ENCODE measurements at regions not wholly inside any gene's neighbourhood (a gene's known extent, or its start where the extent isn't known, plus 50 kb on each side); places are given as distances from the start of the nearest gene placed in this dataset.

DNA sequence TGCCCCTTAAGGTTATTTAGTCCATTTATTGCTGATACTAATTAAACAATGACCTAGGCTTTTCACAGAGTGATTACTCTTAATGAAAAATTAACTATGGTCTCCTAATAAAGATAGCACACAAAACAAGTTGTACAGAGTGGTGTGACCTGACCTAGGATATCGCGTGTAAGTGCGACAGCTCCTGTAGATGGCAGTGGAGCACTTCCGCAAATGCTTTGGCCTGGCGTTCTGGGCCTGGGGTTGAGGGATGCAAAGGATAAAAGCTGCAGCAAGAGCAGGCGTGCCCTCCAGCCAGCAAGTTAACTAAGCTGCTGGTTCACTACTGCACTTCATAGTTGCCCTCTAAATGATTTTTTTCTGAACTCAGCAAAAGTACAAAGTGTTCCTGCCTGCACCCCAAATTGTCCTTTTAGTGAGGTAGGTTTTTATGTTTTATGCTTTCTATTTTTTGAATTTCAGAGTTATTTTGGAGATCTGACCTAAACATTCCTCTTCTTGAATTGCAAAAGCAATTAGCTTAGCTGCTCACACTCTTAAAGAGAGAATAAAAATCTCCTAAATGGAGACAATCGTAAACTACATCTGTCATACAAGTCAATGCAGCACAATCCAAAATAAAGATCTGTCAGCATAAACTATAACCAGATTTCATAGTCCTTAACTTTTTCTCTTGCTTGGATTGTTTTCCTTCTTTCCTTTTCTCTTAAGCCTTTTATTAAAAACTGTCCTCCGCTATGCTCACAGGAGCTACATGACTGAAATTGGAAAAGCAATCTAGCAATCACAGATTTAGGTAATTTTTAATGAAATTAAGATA lies 379.6 kb downstream of the LRIG3 start:
- DNase-seq (ENCODE audit: low spot score in 2 of 2) (peak in 1 of 2 donors; percentile 17), ATAC-seq (no peak)
- no peaks in the 10 kb centered on the region for H3K36me3 Mint-ChIP-seq
- H3K27ac Mint-ChIP-seq = no peak overlapping the region
- peaks cover 4 to 9% of the 10 kb centered on the region in 2 donors for H3K9me3 Mint-ChIP-seq

DNA sequence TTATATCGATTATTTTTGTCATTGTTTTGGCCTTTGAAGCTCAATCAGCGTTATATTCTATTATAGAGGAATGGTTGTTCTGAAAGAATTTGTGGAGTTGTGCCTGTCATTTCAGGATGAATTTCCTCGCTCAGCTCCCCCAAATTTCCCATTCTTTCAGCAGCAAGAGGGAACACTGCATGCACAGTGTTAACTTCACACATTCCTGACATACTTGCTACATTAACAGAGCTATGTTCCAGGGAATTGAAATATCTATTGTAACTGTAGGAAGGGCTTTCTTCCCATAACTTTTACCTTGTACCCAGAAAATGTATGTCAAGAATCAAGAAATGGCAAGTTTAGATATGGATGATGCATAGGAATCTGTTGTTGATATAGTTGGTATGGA lies 379.0 kb downstream of the LRIG3 start:
- peaks cover 4 to 9% of the 10 kb centered on the region in 2 donors for H3K9me3 Mint-ChIP-seq

DNA sequence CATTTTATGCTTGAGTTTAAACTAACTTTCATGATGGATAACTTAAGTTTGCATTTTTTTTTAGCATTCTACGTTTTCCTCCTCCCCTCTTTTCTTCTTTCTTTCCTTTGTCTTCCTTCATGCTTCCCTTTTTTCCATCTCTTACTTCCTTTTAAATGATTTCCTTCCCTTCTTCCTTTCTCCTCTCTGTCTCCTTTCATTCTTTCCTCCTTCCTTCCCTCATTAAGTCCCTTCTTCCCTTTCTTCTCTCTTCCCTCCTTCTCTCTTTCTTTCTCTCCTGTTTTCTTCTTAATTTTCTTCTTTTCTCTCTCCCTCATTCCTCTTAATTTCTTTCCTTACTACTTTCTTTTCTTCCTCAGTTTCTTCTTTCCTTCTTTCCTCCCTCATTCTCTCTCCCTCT lies 376.0 kb downstream of the LRIG3 start:
- H3K36me3 Mint-ChIP-seq = no peaks in the 10 kb centered on the region
- H3K27ac Mint-ChIP-seq = no peak overlapping the region

More for the DNA sequence above, 379.0 kb downstream of the LRIG3 start:
- no peak for DNase-seq (ENCODE audit: low spot score in 2 of 2)
- Mint-ChIP-seq H3K27ac (no peak overlapping the region), H3K36me3 (no peaks in the 10 kb centered on the region)
- no peak for ATAC-seq

DNA sequence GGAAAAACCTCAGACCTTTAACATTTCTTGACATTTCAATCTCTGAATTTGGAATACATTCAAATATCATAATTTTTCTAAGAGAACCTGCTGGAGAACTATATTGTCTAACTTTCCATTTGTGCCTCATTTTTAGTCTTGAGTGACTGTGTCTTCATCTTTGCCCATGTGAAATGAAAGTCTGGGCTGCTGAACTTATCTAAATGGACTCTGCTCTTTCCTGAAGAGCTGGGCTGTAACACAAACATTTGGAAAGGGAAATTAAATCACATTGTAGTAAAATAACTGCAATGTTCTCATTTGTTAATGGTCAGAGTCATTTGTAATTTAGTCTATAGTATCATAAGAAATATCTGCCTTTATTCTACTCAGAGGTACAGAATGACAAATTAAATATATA lies 373.1 kb downstream of the LRIG3 start:
- no peak for ATAC-seq
- no peaks in the 10 kb centered on the region for H3K36me3 Mint-ChIP-seq
- H3K27ac Mint-ChIP-seq = no peak overlapping the region

More for the DNA sequence above, 376.0 kb downstream of the LRIG3 start:
- H3K9me3 Mint-ChIP-seq = peaks cover 4 to 9% of the 10 kb centered on the region in 2 donors
- DNase-seq (ENCODE audit: low spot score in 2 of 2) (no peak), ATAC-seq (no peak)

DNA sequence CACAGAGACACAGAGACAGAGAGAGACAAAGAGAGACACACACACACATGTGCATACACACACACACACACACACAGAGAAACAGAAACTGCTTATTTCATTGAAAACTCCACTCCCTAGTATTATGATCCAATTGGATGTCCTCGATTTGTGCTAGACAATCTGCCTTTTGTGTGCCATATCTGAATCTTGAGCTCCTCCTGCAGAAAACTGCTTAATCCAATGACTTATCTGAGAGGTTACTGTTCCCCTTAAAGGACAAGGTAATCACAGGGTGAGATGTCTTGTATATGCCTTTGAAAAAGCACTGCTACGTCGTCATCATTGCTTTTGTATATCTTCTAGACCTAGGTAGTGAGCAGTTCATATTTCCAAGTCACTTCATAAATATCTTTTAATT lies 371.5 kb downstream of the LRIG3 start:
- H3K9me3 Mint-ChIP-seq = peaks cover 0 to 6% of the 10 kb centered on the region in 2 donors
- DNase-seq (ENCODE audit: low spot score in 2 of 2) = no peak
- ATAC-seq = no peak
- H3K27ac Mint-ChIP-seq = no peak overlapping the region
- H3K36me3 Mint-ChIP-seq = no peaks in the 10 kb centered on the region

More for the DNA sequence above, 373.1 kb downstream of the LRIG3 start:
- H3K9me3 Mint-ChIP-seq = peaks cover 1 to 6% of the 10 kb centered on the region in 2 donors
- DNase-seq (ENCODE audit: low spot score in 2 of 2) = no peak

DNA sequence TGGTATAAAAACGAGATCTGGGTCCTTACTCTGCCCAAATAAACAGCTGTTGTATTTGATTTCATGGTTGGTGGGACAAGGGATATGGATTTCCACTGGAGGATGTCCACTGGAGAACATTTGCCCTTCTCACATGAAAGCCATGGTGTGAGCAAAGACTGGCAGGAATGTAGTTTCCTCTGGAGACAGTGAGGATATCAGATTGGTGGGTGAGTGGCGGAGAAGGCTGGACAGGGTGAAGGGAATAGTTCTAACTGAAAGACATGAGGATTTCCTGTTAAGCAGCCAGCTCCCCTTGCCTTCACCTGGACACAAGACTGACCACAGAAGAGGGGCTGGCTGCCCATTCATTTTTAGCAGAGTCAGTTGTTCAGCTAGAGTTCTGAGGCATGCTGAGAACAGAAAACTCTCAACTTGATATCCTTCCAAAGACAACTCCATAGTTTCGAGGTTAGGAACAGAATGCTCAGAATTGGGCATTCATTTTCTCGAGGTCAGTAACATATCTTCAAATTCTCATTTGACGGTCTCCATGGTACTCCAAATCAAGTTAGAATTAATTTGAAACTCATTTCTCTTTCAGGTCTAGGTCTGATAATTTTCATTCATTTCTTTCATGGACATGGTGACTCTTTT lies 365.7 kb downstream of the LRIG3 start:
- no peak overlapping the region for H3K27ac Mint-ChIP-seq
- DNase-seq (ENCODE audit: low spot score in 2 of 2) = no peak
- H3K9me3 Mint-ChIP-seq = peaks cover 0 to 5% of the 10 kb centered on the region in 2 donors
- no peaks in the 10 kb centered on the region for H3K36me3 Mint-ChIP-seq
- no peak for ATAC-seq

DNA sequence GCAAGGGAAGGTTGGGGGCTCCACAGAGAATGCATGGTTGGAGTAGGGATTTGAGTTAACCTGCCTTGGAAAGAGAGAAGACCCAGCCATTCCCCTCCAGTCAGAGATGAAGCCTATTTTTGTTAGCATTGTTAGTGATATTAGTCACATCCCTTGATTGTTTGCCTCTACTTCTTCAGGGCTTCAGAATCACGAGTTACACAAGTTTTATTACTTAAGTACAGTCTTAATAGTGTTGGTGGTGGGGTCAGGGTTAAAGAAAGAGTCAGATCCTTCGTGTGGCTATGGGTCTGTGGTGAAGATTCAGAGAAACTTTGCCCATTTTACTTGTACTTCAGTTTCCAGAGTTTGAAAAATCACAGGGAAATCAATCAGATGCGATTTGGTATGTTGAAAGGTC lies 363.1 kb downstream of the LRIG3 start:
- peak overlapping the region in 1 of 2 donors; percentile 25 for H3K27ac Mint-ChIP-seq
- no peak for ATAC-seq
- no peak for DNase-seq (ENCODE audit: low spot score in 2 of 2)

DNA sequence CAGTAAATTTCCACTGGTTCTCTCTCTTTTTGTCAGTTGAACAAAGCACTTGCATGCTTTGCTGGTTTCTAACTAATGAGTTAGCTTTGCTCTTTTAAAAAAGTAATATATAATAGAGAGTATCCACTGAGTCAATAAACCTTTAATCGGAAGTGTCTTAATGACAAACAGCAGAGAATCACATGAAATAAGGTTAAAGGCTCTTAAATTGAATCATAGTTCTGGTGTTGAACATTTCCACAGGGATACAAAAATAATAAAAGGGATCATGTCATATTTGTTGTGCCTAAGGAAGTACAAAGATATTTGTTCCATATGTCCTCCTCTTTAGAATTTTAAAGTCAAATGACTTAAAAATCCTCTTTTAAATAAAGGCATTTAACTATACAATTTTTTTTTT lies 362.6 kb downstream of the LRIG3 start:
- DNase-seq (ENCODE audit: low spot score in 2 of 2) = no peak
- ATAC-seq = no peak
- Mint-ChIP-seq H3K27ac (no peak overlapping the region), H3K9me3 (peaks cover 0 to 5% of the 10 kb centered on the region in 2 donors), H3K36me3 (no peaks in the 10 kb centered on the region)

More for the DNA sequence above, 363.1 kb downstream of the LRIG3 start:
- no peaks in the 10 kb centered on the region for H3K36me3 Mint-ChIP-seq
- H3K9me3 Mint-ChIP-seq = peaks cover 0 to 5% of the 10 kb centered on the region in 2 donors

DNA sequence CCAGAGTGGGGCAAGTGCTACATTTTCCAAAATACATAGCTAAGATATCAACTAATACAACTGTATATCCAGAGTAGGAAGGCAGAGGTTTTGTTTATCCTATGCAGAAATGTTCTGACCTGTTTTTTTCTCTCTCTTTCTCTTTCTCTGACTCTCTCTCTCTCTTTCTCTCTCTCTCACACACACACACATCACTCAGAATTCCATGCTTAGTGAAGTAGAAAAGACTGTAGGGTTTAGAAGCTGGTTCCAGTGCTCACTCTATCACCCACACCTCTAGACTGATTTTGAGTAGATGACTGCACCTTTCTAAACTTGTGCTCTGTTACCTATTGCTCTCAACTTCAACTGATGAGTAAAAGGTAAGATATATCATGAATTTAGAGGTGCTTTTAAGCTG lies 356.7 kb downstream of the LRIG3 start:
- Mint-ChIP-seq H3K36me3 (no peaks in the 10 kb centered on the region), H3K27ac (no peak overlapping the region), H3K9me3 (peaks cover 0 to 8% of the 10 kb centered on the region in 2 donors)
- ATAC-seq (no peak), DNase-seq (ENCODE audit: low spot score in 2 of 2) (no peak)

DNA sequence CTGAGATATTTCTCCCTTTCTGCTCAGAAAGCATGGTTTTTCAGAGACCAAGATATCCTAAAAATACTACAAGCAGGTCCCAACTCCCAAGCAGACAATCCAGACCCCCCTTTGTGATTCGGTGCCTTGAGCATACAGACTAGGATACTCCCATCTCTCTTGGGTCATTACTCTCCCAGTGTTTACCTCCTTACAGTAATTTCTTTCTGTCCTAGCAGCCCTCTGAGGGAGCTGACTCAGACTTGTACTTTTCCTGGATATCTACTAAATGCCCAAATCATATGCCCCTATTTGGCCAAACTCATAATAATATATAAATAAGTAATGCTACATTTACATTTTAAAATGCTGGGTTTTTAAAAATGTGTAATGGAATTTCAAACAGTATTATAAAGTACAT lies 355.6 kb downstream of the LRIG3 start:
- no peak for DNase-seq (ENCODE audit: low spot score in 2 of 2)
- Mint-ChIP-seq H3K9me3 (peaks cover 0 to 4% of the 10 kb centered on the region in 2 donors), H3K27ac (no peak overlapping the region), H3K36me3 (no peaks in the 10 kb centered on the region)
- no peak for ATAC-seq

DNA sequence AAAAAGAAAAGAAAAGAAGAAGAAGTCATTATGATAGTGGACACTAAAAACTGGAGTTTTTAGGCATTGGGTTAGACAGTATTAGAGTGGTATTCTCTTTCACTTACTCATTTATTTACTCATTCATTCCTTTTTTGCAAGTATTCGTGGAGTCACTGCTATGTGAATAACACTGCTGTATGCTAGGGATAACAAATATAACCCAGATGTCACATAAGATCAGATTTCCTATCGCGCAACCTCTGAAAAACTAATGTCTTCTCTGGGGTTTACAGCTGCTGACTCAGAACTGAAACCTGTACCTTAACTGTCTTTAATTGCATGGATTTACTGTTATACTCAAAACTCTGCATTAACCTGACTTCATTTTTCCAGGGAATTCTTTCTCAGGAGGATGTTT lies 353.7 kb downstream of the LRIG3 start:
- Mint-ChIP-seq H3K27ac (no peak overlapping the region), H3K36me3 (no peaks in the 10 kb centered on the region), H3K9me3 (peaks cover 0 to 9% of the 10 kb centered on the region in 2 donors)
- DNase-seq (ENCODE audit: low spot score in 2 of 2) (no peak), ATAC-seq (no peak)

DNA sequence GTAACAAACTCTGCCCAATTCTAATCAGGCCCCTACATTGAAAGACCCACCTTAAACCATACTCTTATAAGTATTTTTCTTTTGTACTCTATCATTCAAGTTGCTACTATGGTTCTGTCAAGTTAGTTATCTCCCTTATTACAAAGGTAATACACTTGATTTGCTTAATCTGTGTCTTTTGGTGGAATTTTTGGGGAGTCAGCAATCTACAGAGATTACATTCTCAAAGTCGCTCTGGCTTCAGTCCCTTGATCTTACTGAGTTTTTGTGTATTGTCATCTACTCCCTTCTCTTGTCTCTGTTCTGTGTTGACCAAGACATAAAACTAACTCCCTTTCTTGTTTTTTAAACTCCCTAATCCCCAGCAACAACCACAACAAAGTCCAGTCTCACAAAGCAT lies 353.1 kb downstream of the LRIG3 start:
- peaks cover 0 to 9% of the 10 kb centered on the region in 2 donors for H3K9me3 Mint-ChIP-seq
- H3K36me3 Mint-ChIP-seq = no peaks in the 10 kb centered on the region
- no peak overlapping the region for H3K27ac Mint-ChIP-seq
- ATAC-seq = no peak
- no peak for DNase-seq (ENCODE audit: low spot score in 2 of 2)

DNA sequence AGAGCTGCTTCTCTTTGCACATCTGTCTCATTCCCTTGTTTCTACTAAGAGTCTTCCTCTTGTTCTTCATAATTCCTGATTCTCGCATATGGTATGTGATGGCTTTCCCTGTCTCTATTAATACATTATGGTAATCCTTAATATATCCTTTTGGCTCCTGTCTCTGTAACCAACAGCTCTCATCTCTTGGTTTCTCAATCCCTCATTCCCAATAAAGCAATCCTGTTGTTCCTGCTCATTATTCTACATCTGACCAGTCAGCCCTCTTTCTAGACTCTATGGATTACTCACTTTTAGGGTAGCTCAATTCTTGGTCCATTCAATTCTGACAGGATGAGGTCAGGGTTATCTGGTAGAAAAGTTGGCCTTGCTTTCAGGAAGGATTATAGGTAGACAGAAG lies 349.9 kb downstream of the LRIG3 start:
- no peak for ATAC-seq

DNA sequence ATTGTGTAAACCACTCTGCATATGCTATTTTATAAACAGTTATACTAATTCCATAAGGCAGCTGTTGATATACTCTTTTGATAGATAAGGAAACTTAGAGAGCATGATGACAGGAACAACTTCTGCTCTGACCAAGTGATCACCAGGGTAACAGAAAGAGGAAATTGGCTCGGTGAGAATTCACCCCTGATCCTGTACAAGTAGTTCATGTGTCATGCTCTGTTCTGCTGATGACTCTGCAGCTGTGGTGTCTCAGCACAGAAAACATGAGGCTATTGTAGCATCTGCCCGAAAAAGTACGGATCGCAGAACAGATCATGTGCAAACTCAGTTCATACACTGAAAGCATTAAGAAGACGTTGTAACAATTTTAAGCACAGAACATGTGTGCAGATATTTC lies 345.0 kb downstream of the LRIG3 start:
- no peak for DNase-seq (ENCODE audit: low spot score in 2 of 2)
- no peaks in the 10 kb centered on the region for H3K36me3 Mint-ChIP-seq
- H3K27ac Mint-ChIP-seq = no peak overlapping the region
- ATAC-seq = no peak
- H3K9me3 Mint-ChIP-seq = peaks cover 5% of the 10 kb centered on the region in 2 donors

More for the DNA sequence above, 349.9 kb downstream of the LRIG3 start:
- Mint-ChIP-seq H3K36me3 (no peaks in the 10 kb centered on the region), H3K27ac (no peak overlapping the region), H3K9me3 (peaks cover 5 to 9% of the 10 kb centered on the region in 2 donors)
- DNase-seq (ENCODE audit: low spot score in 2 of 2) = no peak

DNA sequence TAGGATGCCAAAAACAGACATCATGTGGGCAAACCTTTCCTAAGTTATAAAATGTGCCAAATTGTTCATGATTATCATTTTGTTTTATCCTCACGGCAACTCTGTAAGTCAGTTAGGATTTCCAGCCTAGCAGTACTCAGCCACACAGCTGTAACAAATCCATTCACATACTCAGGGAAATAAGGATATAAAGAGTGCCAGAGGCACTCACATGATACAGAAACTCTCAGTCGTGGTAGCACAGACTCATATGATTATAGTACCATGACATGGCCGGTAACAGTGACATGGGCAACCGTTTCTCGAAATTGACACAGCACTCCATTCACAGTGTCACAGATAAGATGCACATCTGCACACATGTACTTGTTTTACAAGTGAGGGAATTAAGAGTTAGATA lies 344.2 kb downstream of the LRIG3 start:
- DNase-seq (ENCODE audit: low spot score in 2 of 2) = no peak
- H3K27ac Mint-ChIP-seq = no peak overlapping the region
- H3K36me3 Mint-ChIP-seq = no peaks in the 10 kb centered on the region
- H3K9me3 Mint-ChIP-seq = peaks cover 0 to 5% of the 10 kb centered on the region in 2 donors
- no peak for ATAC-seq

DNA sequence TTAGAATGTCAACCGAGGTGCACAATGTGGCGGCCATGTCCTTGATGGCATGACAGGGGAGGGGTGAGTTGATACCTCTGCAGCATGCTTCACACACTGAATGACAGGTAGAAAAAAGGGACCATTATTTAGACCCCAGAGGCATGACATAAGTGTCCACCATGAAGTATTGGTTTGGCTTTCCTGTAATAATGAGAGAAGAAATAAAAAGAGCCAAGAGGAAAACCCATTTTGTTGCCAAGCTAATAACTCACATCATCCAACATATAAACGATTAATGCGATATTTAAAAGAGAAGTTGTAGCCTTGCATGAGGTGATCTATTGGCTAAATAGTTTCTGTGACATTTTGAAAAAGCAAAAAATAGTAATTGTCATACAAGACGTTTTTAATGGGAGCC lies 343.4 kb downstream of the LRIG3 start:
- no peak for DNase-seq (ENCODE audit: low spot score in 2 of 2)
- Mint-ChIP-seq H3K9me3 (peaks cover 0 to 5% of the 10 kb centered on the region in 2 donors), H3K36me3 (no peaks in the 10 kb centered on the region), H3K27ac (no peak overlapping the region)
- no peak for ATAC-seq

DNA sequence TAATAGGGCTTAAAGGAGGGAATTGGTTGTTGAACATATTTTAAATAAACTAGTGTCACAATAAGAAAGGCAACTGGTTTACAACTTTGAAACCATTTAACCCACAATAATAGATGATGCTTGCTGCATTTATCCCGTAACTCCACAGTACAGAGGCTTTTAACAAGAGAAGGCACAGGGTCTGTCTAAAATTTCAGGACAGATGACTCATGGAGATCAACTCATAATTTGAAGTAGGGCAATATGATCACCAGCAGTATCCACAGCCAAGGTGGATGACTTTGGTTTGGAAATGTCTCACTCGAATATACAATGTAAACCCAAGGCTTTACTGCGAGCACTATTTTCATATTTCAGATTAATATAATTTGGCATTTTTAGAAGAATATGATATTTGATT lies 340.2 kb downstream of the LRIG3 start:
- DNase-seq (ENCODE audit: low spot score in 2 of 2) (no peak), ATAC-seq (no peak)
- no peaks in the 10 kb centered on the region for H3K36me3 Mint-ChIP-seq
- H3K27ac Mint-ChIP-seq = no peak overlapping the region
- no peaks in the 10 kb centered on the region for H3K9me3 Mint-ChIP-seq

DNA sequence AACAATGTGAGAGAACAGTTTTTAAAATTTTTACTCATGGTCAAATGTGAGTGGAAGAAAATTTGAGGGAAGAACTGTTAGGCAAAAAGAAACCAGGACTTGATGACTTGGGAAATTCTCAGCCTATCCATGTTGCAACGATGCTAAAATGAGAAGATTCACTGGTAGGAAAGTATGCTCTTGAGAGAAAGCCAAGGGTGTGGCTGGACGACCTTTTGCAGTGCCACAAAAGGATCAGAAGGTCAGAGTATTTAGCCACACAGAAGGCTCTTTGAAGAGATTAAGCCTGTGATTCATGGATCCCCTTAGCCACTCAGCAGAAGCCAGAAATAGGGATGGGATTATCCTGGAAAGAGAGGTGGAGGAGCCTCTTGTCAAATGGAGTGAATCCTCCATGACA lies 336.8 kb downstream of the LRIG3 start:
- ATAC-seq = no peak
- no peaks in the 10 kb centered on the region for H3K9me3 Mint-ChIP-seq
- DNase-seq (ENCODE audit: low spot score in 2 of 2) = no peak
- no peak overlapping the region for H3K27ac Mint-ChIP-seq
- H3K36me3 Mint-ChIP-seq = no peaks in the 10 kb centered on the region

Measured in activated naive CD4-positive, alpha-beta T cell treated with anti-CD3 and anti-CD28 coated beads, Interleukin-2, amount 50 U/mL, for 72 hours (primary cell).